ENCODE measurements at regions not wholly inside any gene's neighbourhood (a gene's known extent, or its start where the extent isn't known, plus 50 kb on each side); places are given as distances from the start of the nearest gene placed in this dataset.

DNA sequence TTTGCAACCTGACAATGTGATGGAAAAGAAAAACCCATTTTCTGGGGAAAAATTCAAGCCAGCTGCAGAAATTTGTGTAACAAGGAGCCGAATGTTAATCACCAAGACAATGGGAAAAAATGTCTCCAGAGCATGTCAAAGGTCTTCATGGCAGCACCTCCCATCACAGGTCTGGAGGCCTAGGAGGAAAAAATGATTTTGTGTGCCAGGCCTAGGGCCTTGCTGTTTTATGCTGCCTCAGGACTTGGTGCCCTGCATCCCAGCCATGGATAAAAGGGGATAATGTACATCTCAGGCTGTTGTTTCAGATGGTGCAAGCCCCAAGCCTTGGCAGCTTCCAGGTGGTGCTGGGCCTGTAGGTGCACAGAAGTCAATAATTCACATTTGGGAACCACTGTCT is 747.7 kb downstream of the C6orf118 start:
- Mint-ChIP-seq H3K9me3 (peaks cover 4 to 18% (median 10%) of the 10 kb centered on the region in 5 donors), H3K27me3 (no peaks in the 10 kb centered on the region), H3K27ac (no peak overlapping the region), H3K4me3 (no peak overlapping the region), H3K4me1 (no peaks in the 10 kb centered on the region), H3K36me3 (no peaks in the 10 kb centered on the region)
- Histone ChIP-seq H3K4me1 (ENCODE audit: insufficient read depth, low read length) (no peaks in the 10 kb centered on the region), H3K36me3 (ENCODE audit: insufficient read depth, low read length) (no peaks in the 10 kb centered on the region), H3K4me3 (ENCODE audit: low read length) (no peak overlapping the region), H3K27ac (ENCODE audit: low read depth, low read length) (no peak overlapping the region), H3K27me3 (ENCODE audit: insufficient read depth, low read length, poor library complexity, severe bottlenecking) (no peaks in the 10 kb centered on the region), H3K9me3 (ENCODE audit: low read length) (peaks cover 5% of the 10 kb centered on the region)
- DNase-seq = no peak
- ChIA-PET POLR2A (no interaction called here), CTCF (no interaction called here)

DNA sequence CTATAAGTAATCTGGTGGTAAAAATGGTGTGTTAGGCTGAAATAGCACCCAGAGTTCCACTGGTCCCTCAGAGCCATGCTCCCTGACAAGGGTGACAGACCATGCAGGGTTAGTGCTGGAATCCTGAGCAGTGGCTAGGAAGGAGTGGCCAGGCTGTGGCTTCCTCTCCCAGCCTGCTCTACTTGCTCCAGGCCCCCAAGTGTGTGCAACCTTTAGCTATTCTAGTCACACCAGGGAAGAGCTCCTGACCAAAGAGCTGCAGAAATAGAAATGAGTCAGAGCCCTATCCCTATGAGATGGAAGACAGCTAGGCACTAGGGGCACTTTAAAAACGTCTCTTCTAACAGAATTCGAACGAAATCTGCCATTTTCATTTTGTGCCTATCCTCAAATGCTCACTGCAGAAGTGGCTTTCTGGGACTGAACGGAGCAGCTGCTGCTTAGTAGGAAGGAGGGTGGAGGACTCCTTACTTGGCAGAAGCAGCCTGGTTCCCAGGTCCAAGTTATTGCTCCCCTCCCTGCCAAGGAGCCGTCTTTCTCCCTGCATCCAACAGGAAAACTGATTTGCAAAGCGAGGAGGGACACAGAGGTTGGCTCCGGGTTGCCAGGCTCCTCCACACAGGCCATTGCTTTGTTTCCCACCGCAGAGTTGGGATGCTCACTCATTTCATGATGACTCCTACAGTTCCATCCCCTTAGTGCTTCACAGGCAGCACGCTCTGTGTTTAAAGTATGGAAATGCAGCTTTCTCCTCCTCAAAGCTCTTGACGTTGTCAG is 754.5 kb downstream of the C6orf118 start:
- no peaks in the 10 kb centered on the region for H3K27me3 Mint-ChIP-seq
- H3K27me3 ChIP-seq (ENCODE audit: insufficient read depth, low read length, poor library complexity, severe bottlenecking) = no peaks in the 10 kb centered on the region
- ChIA-PET POLR2A (no interaction called here), CTCF (no interaction called here)
- H3K36me3 ChIP-seq (ENCODE audit: insufficient read depth, low read length) = no peaks in the 10 kb centered on the region
- no peaks in the 10 kb centered on the region for H3K4me1 Mint-ChIP-seq
- H3K27ac Mint-ChIP-seq = no peak overlapping the region
- no peaks in the 10 kb centered on the region for H3K9me3 ChIP-seq (ENCODE audit: low read length)
- H3K4me3 ChIP-seq (ENCODE audit: low read length) = no peak overlapping the region
- DNase-seq = no peak
- no peak overlapping the region for H3K4me3 Mint-ChIP-seq
- H3K36me3 Mint-ChIP-seq = no peaks in the 10 kb centered on the region
- H3K4me1 ChIP-seq (ENCODE audit: insufficient read depth, low read length) = no peaks in the 10 kb centered on the region
- H3K9me3 Mint-ChIP-seq = peaks cover 2 to 21% (median 4%) of the 10 kb centered on the region in 5 donors
- H3K27ac ChIP-seq (ENCODE audit: low read depth, low read length) = no peak overlapping the region

DNA sequence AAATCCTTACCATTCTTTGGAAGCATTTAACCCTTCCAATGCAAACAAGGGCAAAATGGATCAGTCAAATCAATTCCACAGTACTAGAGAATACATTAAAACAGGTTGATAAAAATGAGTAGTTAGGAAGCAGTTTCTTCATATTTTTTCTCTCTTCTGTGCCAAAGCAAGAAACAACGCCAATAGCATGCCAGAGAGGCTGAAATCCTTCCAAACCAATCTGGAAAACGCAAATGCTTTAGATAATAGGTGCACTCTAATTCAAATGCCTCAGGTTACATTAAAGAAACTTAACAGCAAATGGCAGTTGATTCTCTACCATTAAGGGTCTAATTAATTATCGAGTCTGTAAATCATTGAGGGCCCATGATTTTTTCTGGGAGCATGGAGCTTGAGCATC is 755.2 kb downstream of the C6orf118 start:
- Histone ChIP-seq H3K36me3 (ENCODE audit: insufficient read depth, low read length) (no peaks in the 10 kb centered on the region), H3K4me1 (ENCODE audit: insufficient read depth, low read length) (no peaks in the 10 kb centered on the region), H3K9me3 (ENCODE audit: low read length) (no peaks in the 10 kb centered on the region), H3K27ac (ENCODE audit: low read depth, low read length) (no peak overlapping the region), H3K4me3 (ENCODE audit: low read length) (no peak overlapping the region), H3K27me3 (ENCODE audit: insufficient read depth, low read length, poor library complexity, severe bottlenecking) (no peaks in the 10 kb centered on the region)
- Mint-ChIP-seq H3K27me3 (no peaks in the 10 kb centered on the region), H3K4me3 (no peak overlapping the region), H3K4me1 (no peaks in the 10 kb centered on the region), H3K9me3 (peaks cover 2 to 21% (median 4%) of the 10 kb centered on the region in 5 donors), H3K27ac (no peak overlapping the region), H3K36me3 (no peaks in the 10 kb centered on the region)
- POLR2A ChIA-PET = no interaction called here
- no peak for DNase-seq
- CTCF ChIA-PET = no interaction called here

DNA sequence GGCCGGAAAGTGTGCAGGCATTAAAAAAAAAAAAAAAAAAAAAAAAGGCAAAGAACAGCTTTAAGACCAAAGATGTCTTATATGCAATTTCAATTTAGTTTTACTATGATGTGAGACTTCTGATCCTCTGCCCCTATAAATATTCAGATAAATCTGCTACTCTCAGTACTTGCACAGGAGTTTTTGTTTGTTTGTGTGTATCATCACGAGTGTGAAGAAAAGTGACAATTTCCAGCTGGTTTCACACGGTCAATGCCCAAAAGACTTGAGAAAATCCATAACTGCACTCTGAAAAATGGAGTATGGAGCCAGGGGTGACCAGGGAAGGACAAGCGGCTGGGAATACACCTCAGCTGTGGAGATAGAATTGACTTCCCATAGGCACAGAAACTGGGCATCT is 757.7 kb downstream of the C6orf118 start:
- H3K27ac ChIP-seq (ENCODE audit: low read depth, low read length) = no peak overlapping the region
- H3K4me3 Mint-ChIP-seq = no peak overlapping the region
- H3K4me1 ChIP-seq (ENCODE audit: insufficient read depth, low read length) = no peaks in the 10 kb centered on the region
- H3K27me3 ChIP-seq (ENCODE audit: insufficient read depth, low read length, poor library complexity, severe bottlenecking) = no peaks in the 10 kb centered on the region
- H3K36me3 Mint-ChIP-seq = no peaks in the 10 kb centered on the region
- DNase-seq = no peak
- no peak overlapping the region for H3K27ac Mint-ChIP-seq
- no peaks in the 10 kb centered on the region for H3K4me1 Mint-ChIP-seq
- ChIA-PET CTCF (no interaction called here), POLR2A (no interaction called here)
- H3K9me3 ChIP-seq (ENCODE audit: low read length) = no peaks in the 10 kb centered on the region
- H3K4me3 ChIP-seq (ENCODE audit: low read length) = no peak overlapping the region
- H3K9me3 Mint-ChIP-seq = peaks cover 3 to 15% (median 5%) of the 10 kb centered on the region in 5 donors
- H3K36me3 ChIP-seq (ENCODE audit: insufficient read depth, low read length) = no peaks in the 10 kb centered on the region
- H3K27me3 Mint-ChIP-seq = no peaks in the 10 kb centered on the region

DNA sequence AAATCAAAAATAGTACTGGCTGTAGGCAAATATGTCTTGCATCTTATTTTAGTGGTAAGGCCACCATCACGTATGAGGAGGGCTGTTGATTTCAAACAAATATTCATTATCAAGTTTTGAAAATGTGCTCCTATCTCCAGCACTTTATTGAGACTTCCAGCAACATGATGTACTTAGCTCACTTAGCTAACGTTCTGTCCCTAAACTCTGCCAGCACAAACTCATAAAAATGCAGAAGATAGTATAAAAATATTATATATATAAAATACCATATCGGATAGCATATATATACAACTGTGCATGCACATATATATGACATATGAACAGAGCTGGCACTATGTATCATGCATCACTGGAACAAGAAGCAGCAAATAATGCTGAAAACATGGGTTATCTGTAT is 762.3 kb downstream of the C6orf118 start:
- Mint-ChIP-seq H3K4me1 (no peaks in the 10 kb centered on the region), H3K4me3 (no peak overlapping the region), H3K9me3 (peaks cover 0 to 11% (median 4%) of the 10 kb centered on the region in 5 donors), H3K27ac (no peak overlapping the region), H3K36me3 (no peaks in the 10 kb centered on the region), H3K27me3 (no peaks in the 10 kb centered on the region)
- Histone ChIP-seq H3K36me3 (ENCODE audit: insufficient read depth, low read length) (no peaks in the 10 kb centered on the region), H3K27me3 (ENCODE audit: insufficient read depth, low read length, poor library complexity, severe bottlenecking) (no peaks in the 10 kb centered on the region), H3K4me1 (ENCODE audit: insufficient read depth, low read length) (no peaks in the 10 kb centered on the region), H3K4me3 (ENCODE audit: low read length) (no peak overlapping the region), H3K27ac (ENCODE audit: low read depth, low read length) (no peak overlapping the region), H3K9me3 (ENCODE audit: low read length) (no peaks in the 10 kb centered on the region)
- ChIA-PET POLR2A (no interaction called here), CTCF (no interaction called here)
- DNase-seq = no peak

DNA sequence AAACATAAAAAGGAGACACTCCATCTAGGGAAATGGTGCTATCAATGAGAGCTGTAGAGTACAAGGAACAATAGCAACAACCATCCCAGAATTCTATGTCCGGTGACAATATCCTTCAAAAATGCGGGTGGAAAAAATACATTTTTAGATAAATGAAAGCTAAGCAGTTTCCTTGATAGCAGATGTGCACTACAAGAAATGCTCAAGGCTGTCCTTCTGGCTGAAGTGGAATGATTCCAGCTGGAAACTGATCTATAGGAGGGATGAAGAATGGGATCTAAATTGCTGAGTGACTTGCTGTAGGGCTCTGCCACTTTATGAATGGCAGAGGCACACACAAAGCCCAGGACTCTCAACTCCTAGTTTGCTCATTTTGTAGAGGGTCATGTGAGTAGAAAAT is 763.1 kb downstream of the C6orf118 start:
- CTCF ChIA-PET = no interaction called here
- Histone ChIP-seq H3K27me3 (ENCODE audit: insufficient read depth, low read length, poor library complexity, severe bottlenecking) (no peaks in the 10 kb centered on the region), H3K9me3 (ENCODE audit: low read length) (no peaks in the 10 kb centered on the region), H3K36me3 (ENCODE audit: insufficient read depth, low read length) (no peaks in the 10 kb centered on the region), H3K4me1 (ENCODE audit: insufficient read depth, low read length) (no peaks in the 10 kb centered on the region), H3K27ac (ENCODE audit: low read depth, low read length) (no peak overlapping the region), H3K4me3 (ENCODE audit: low read length) (no peak overlapping the region)
- Mint-ChIP-seq H3K9me3 (peaks cover 0 to 9% (median 4%) of the 10 kb centered on the region in 5 donors), H3K36me3 (no peaks in the 10 kb centered on the region), H3K4me3 (no peak overlapping the region), H3K4me1 (no peaks in the 10 kb centered on the region), H3K27ac (no peak overlapping the region), H3K27me3 (no peaks in the 10 kb centered on the region)
- POLR2A ChIA-PET = no interaction called here
- no peak for DNase-seq

DNA sequence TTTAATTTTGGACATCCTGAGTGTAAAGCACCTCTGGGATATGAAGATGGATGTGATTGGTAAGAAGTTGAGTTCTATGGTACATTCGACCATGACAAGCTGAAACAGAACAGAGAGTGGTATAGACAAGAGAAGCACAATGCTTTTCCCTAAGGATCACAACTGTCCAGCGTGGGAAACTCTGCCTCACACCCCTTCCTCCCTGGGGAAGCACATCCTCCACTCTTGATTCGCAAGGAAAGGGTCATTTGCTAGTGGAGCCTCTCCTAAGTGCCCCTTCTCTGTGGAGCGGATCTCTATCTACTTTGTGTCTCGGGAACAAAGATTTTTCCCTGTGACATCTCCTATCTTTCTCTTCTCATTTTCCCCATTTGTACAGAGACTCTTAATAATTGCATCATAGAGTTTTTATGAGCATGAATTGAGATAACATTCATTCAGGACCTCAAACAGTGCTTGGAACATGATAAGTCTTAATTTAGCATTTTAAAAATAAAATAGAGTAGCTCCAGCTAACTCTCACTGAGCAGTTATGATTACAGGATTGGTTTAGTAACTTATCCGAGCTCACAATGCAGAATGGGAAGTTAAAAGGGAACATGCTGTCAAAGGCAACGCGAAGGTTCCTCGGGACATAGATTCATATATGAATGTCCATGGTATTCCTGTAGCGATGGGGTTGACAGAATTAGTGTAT is 775.2 kb downstream of the C6orf118 start:
- DNase-seq = no peak
- H3K9me3 ChIP-seq (ENCODE audit: low read length) = no peaks in the 10 kb centered on the region
- ChIA-PET POLR2A (no interaction called here), CTCF (no interaction called here)
- Mint-ChIP-seq H3K27ac (no peak overlapping the region), H3K36me3 (no peaks in the 10 kb centered on the region), H3K4me1 (no peaks in the 10 kb centered on the region), H3K9me3 (peaks cover 2 to 12% (median 8%) of the 10 kb centered on the region in 5 donors), H3K4me3 (no peak overlapping the region), H3K27me3 (no peaks in the 10 kb centered on the region)
- H3K27me3 ChIP-seq (ENCODE audit: insufficient read depth, low read length, poor library complexity, severe bottlenecking) = no peaks in the 10 kb centered on the region
- H3K27ac ChIP-seq (ENCODE audit: low read depth, low read length) = no peak overlapping the region
- H3K4me1 ChIP-seq (ENCODE audit: insufficient read depth, low read length) = no peaks in the 10 kb centered on the region
- no peak overlapping the region for H3K4me3 ChIP-seq (ENCODE audit: low read length)
- H3K36me3 ChIP-seq (ENCODE audit: insufficient read depth, low read length) = no peaks in the 10 kb centered on the region

DNA sequence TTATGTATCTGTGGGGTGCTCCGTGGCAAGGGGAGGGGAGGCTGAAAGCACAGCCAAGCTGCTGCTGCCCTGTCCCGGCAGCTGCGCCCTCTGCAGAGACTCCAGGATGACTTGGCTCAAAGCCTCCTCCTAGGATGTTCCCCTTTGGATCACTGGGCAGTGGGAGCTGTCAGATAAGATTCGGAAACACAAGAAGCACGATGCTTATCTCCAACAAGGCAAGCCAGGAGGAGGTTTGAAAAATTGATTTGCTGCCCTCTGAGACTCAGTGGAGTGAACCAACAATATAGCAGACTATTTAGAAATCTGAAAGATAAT is 776.4 kb downstream of the C6orf118 start:
- Histone ChIP-seq H3K4me1 (ENCODE audit: insufficient read depth, low read length) (no peaks in the 10 kb centered on the region), H3K27ac (ENCODE audit: low read depth, low read length) (no peak overlapping the region), H3K9me3 (ENCODE audit: low read length) (no peaks in the 10 kb centered on the region), H3K4me3 (ENCODE audit: low read length) (no peak overlapping the region), H3K27me3 (ENCODE audit: insufficient read depth, low read length, poor library complexity, severe bottlenecking) (no peaks in the 10 kb centered on the region), H3K36me3 (ENCODE audit: insufficient read depth, low read length) (no peaks in the 10 kb centered on the region)
- Mint-ChIP-seq H3K27me3 (no peaks in the 10 kb centered on the region), H3K9me3 (peaks cover 2 to 12% (median 8%) of the 10 kb centered on the region in 5 donors), H3K36me3 (no peaks in the 10 kb centered on the region), H3K4me1 (no peaks in the 10 kb centered on the region), H3K27ac (no peak overlapping the region), H3K4me3 (no peak overlapping the region)
- DNase-seq = no peak
- CTCF ChIA-PET = no interaction called here
- POLR2A ChIA-PET = no interaction called here
